ENCODE measurements at regions not wholly inside any gene's neighbourhood (a gene's known extent, or its start where the extent isn't known, plus 50 kb on each side); places are given as distances from the start of the nearest gene placed in this dataset.

DNA sequence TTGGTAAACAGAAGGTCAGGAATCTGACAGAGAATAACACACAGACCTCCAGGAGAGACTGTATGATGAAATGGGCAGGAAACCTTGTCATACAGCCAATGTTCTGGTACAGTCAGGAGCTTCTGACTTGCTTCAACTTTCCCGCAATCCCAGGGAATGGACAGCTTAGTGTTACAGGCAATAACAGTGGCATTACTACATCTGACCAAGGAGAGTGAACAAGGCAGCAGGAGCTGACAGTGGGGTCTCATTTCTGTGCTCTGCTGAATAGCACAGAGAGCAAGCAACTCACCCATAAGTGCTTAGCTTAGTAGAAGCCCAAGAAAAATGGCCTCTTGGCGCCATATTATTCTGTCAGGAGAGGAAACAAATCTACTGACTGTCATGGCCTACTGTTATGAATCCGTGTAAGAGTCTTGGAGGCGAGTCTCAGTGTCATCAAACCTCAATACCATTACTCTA, 186.2 kb upstream of the MTPN start:
- CTCF ChIA-PET: no interaction called here
- DNase-seq: no peak
- TF ChIP-seq, protein P1, sequence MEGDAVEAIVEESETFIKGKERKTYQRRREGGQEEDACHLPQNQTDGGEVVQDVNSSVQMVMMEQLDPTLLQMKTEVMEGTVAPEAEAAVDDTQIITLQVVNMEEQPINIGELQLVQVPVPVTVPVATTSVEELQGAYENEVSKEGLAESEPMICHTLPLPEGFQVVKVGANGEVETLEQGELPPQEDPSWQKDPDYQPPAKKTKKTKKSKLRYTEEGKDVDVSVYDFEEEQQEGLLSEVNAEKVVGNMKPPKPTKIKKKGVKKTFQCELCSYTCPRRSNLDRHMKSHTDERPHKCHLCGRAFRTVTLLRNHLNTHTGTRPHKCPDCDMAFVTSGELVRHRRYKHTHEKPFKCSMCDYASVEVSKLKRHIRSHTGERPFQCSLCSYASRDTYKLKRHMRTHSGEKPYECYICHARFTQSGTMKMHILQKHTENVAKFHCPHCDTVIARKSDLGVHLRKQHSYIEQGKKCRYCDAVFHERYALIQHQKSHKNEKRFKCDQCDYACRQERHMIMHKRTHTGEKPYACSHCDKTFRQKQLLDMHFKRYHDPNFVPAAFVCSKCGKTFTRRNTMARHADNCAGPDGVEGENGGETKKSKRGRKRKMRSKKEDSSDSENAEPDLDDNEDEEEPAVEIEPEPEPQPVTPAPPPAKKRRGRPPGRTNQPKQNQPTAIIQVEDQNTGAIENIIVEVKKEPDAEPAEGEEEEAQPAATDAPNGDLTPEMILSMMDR (conservative IDR thresholded peaks at IDR 0.05): no peak
- TF ChIP-seq EZH2 (IDR thresholded peaks at IDR 0.05; ENCODE audit: low read depth): no peak
- no peaks in the 10 kb centered on the region for H3K27me3 ChIP-seq (ENCODE audit: insufficient read depth, low read depth)
- no peak overlapping the region for H2AFZ ChIP-seq
- POLR2A ChIA-PET (ENCODE audit: unreplicated experiment): no interaction called here
- H3K9me3 ChIP-seq (ENCODE audit: insufficient read depth, low read depth): no peaks in the 10 kb centered on the region
- no peaks in the 10 kb centered on the region for H4K20me1 ChIP-seq (ENCODE audit: insufficient read depth)
- no TSS peak for BruUV-seq (replicated peaks)
- no peaks in the 10 kb centered on the region for H3K36me3 ChIP-seq (ENCODE audit: low read depth)
- H3K79me2 ChIP-seq (ENCODE audit: low read depth): no peaks in the 10 kb centered on the region
- H3K4me2 ChIP-seq: no peak overlapping the region
- H3K4me3 ChIP-seq: no peak overlapping the region
- H3F3A ChIP-seq (ENCODE audit: insufficient read depth, low read depth): no peaks in the 10 kb centered on the region
- H3K9me2 ChIP-seq (ENCODE audit: insufficient read depth): no peaks in the 10 kb centered on the region
- H3K27ac ChIP-seq: no peak overlapping the region
- intact Hi-C loops (cut with micrococcal nuclease; ENCODE audit: unreplicated experiment): no loop called here
- H3K4me1 ChIP-seq (replicated peaks; ENCODE audit: insufficient read depth): no peaks in the 10 kb centered on the region

DNA sequence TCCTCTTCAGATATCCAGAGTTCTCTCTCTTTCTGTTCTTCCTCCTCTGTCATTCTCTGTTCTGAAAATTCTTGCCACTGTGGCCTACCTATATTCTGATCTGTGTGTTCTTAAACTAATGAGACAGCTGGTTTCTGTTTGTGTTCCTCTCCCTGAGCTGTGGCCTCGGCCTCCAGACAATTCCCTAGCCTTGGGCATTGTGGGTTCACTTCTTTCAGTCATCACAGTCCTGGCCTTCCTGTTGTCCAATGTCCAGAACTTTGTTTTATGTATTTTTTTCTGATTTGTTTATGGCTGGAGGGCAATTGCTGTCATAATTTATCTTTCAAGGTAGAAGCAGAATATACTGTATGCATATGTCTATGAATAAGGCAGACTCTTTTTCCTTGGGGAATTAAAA, 173.2 kb upstream of the MTPN start:
- no peak for DNase-seq
- H3K4me3 ChIP-seq: no peak overlapping the region
- CTCF ChIA-PET: no interaction called here
- H2AFZ ChIP-seq: no peak overlapping the region
- H4K20me1 ChIP-seq (ENCODE audit: insufficient read depth): no peaks in the 10 kb centered on the region
- no peak overlapping the region for H3K27ac ChIP-seq
- no peak overlapping the region for H3K4me2 ChIP-seq
- no peaks in the 10 kb centered on the region for H3K27me3 ChIP-seq (ENCODE audit: insufficient read depth, low read depth)
- no TSS peak for BruUV-seq (replicated peaks)
- no peaks in the 10 kb centered on the region for H3K36me3 ChIP-seq (ENCODE audit: low read depth)
- H3K79me2 ChIP-seq (ENCODE audit: low read depth): no peaks in the 10 kb centered on the region
- intact Hi-C loops (cut with micrococcal nuclease; ENCODE audit: unreplicated experiment): no loop called here
- H3K9me2 ChIP-seq (ENCODE audit: insufficient read depth): no peaks in the 10 kb centered on the region
- no peaks in the 10 kb centered on the region for H3K4me1 ChIP-seq (replicated peaks; ENCODE audit: insufficient read depth)
- no peaks in the 10 kb centered on the region for H3F3A ChIP-seq (ENCODE audit: insufficient read depth, low read depth)
- no peaks in the 10 kb centered on the region for H3K9me3 ChIP-seq (ENCODE audit: insufficient read depth, low read depth)
- TF ChIP-seq, protein P1 (conservative IDR thresholded peaks at IDR 0.05): no peak
- TF ChIP-seq EZH2 (IDR thresholded peaks at IDR 0.05; ENCODE audit: low read depth): no peak
- POLR2A ChIA-PET (ENCODE audit: unreplicated experiment): no interaction called here

DNA sequence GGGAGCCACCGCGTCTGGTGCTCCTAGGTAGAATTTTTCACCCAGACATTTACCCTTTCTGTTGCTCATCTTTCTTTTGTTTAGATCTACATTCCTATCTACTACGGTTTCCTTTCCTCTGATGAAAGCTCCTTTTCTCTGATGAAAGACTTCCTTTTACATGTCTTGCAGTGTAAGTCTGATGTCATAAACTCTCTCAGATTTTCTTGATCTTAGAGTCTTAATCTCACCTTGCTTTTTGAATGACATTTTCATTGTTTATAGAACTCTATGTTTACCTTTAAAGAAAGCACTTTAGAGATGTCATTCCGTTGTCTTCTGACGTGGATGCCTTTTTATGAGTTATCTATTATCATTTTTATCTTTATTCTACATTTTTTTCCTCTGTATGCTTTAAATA, 171.8 kb upstream of the MTPN start:
- Histone ChIP-seq H3K27me3 (ENCODE audit: insufficient read depth, low read depth) (no peaks in the 10 kb centered on the region), H3K27ac (no peak overlapping the region), H3F3A (ENCODE audit: insufficient read depth, low read depth) (no peaks in the 10 kb centered on the region), H3K4me3 (no peak overlapping the region), H2AFZ (no peak overlapping the region), H3K9me2 (ENCODE audit: insufficient read depth) (no peaks in the 10 kb centered on the region), H3K36me3 (ENCODE audit: low read depth) (no peaks in the 10 kb centered on the region), H4K20me1 (ENCODE audit: insufficient read depth) (no peaks in the 10 kb centered on the region), H3K79me2 (ENCODE audit: low read depth) (no peaks in the 10 kb centered on the region), H3K4me1 (replicated peaks; ENCODE audit: insufficient read depth) (no peaks in the 10 kb centered on the region), H3K9me3 (ENCODE audit: insufficient read depth, low read depth) (no peaks in the 10 kb centered on the region), H3K4me2 (no peak overlapping the region)
- POLR2A ChIA-PET (ENCODE audit: unreplicated experiment): interaction anchor here (0.7 kb wide), 1 partner anchor 502 kb away, joined by 4 read pairs; no protein-coding TSS in a partner anchor
- TF ChIP-seq, protein P1 (conservative IDR thresholded peaks at IDR 0.05): no peak
- TF ChIP-seq EZH2 (IDR thresholded peaks at IDR 0.05; ENCODE audit: low read depth): no peak
- CTCF ChIA-PET: no interaction called here
- no peak for DNase-seq
- BruUV-seq (replicated peaks): no TSS peak
- intact Hi-C loops (cut with micrococcal nuclease; ENCODE audit: unreplicated experiment): no loop called here

All from PC-9 (cell line).